Activated naive CD8-positive, alpha-beta T cell (primary cell): ENCODE measurements at regions not wholly inside any gene's neighbourhood (a gene's known extent, or its start where the extent isn't known, plus 50 kb on each side); places are given as distances from the start of the nearest gene placed in this dataset.
"Not testable (repeated sequence)": the region's sequence is repeated elsewhere in the genome, so short reads cannot be mapped to it uniquely, and the experiment has no call there.

Experiments used
- H3K27ac Mint-ChIP-seq: one replicate; pipeline ENCODE4 v1.8.0; 2021; ENCODE audit warnings: mixed read lengths
- H3K27me3 Mint-ChIP-seq: one replicate; pipeline ENCODE4 v1.8.0; 2021; ENCODE audit warnings: mixed read lengths
- H3K36me3 Mint-ChIP-seq: one replicate; pipeline ENCODE4 v1.8.0; 2021; ENCODE audit warnings: mixed read lengths
- H3K4me1 Mint-ChIP-seq: one replicate; pipeline ENCODE4 v1.8.0; 2021; ENCODE audit warnings: low read depth, mixed read lengths
- H3K4me3 Mint-ChIP-seq: one replicate; pipeline ENCODE4 v1.8.0; 2021; ENCODE audit warnings: mild to moderate bottlenecking, mixed read lengths
- H3K9me3 Mint-ChIP-seq: one replicate; pipeline ENCODE4 v1.8.0; 2021; ENCODE audit warnings: low read depth, mixed read lengths

GRCh38 chr1:37354876-37355650 is 119.3 kb upstream of the ZC3H12A start:
- Mint-ChIP-seq H3K4me3 (no peak overlapping the region), H3K27ac (no peak overlapping the region), H3K36me3 (no peaks in the 10 kb centered on the region), H3K27me3 (peaks cover 8% of the 10 kb centered on the region), H3K4me1 (no peaks in the 10 kb centered on the region), H3K9me3 (no peaks in the 10 kb centered on the region)

GRCh38 chr1:37358992-37359391 is 115.4 kb upstream of the ZC3H12A start:
- Mint-ChIP-seq H3K27me3 (peaks cover 22% of the 10 kb centered on the region), H3K36me3 (no peaks in the 10 kb centered on the region), H3K9me3 (no peaks in the 10 kb centered on the region), H3K4me1 (no peaks in the 10 kb centered on the region), H3K27ac (no peak overlapping the region), H3K4me3 (no peak overlapping the region)

- no peaks in the 10 kb centered on the region for H3K9me3 Mint-ChIP-seq
- H3K27me3 Mint-ChIP-seq, result peaks cover 26% of the 10 kb centered on the region
- H3K36me3 Mint-ChIP-seq, result no peaks in the 10 kb centered on the region
- H3K4me1 Mint-ChIP-seq, result no peaks in the 10 kb centered on the region
- H3K27ac Mint-ChIP-seq, result no peak overlapping the region
- H3K4me3 Mint-ChIP-seq, result no peak overlapping the region
Measured at GRCh38 chr1:37360011-37360410, 114.4 kb upstream of the ZC3H12A start.

- Mint-ChIP-seq H3K36me3 (no peaks in the 10 kb centered on the region), H3K4me1 (no peaks in the 10 kb centered on the region), H3K9me3 (no peaks in the 10 kb centered on the region), H3K27ac (no peak overlapping the region), H3K4me3 (no peak overlapping the region), H3K27me3 (peaks cover 26% of the 10 kb centered on the region)
Measured at GRCh38 chr1:37362594-37363385, 111.6 kb upstream of the ZC3H12A start.

- no peak overlapping the region for H3K4me3 Mint-ChIP-seq
- no peak overlapping the region for H3K27ac Mint-ChIP-seq
- H3K9me3 Mint-ChIP-seq, result no peaks in the 10 kb centered on the region
- no peaks in the 10 kb centered on the region for H3K4me1 Mint-ChIP-seq
- no peaks in the 10 kb centered on the region for H3K36me3 Mint-ChIP-seq
- H3K27me3 Mint-ChIP-seq, result peaks cover 26% of the 10 kb centered on the region
Measured at GRCh38 chr1:37363535-37363934, 110.8 kb upstream of the ZC3H12A start.

GRCh38 chr1:37368665-37369315 is 105.6 kb upstream of the ZC3H12A start:
- not testable (repeated sequence) for H3K27ac Mint-ChIP-seq, H3K4me3 Mint-ChIP-seq, H3K27me3 Mint-ChIP-seq, H3K36me3 Mint-ChIP-seq, H3K4me1 Mint-ChIP-seq, H3K9me3 Mint-ChIP-seq

GRCh38 chr1:37372302-37372701 is 102.1 kb upstream of the ZC3H12A start:
- H3K9me3 Mint-ChIP-seq, result peaks cover 3% of the 10 kb centered on the region
- peaks cover 2% of the 10 kb centered on the region for H3K27me3 Mint-ChIP-seq
- H3K27ac Mint-ChIP-seq, result no peak overlapping the region
- H3K4me3 Mint-ChIP-seq, result no peak overlapping the region
- H3K36me3 Mint-ChIP-seq, result no peaks in the 10 kb centered on the region
- no peaks in the 10 kb centered on the region for H3K4me1 Mint-ChIP-seq

- Mint-ChIP-seq H3K27me3 (peaks cover 2% of the 10 kb centered on the region), H3K4me3 (no peak overlapping the region), H3K9me3 (peaks cover 3% of the 10 kb centered on the region), H3K27ac (no peak overlapping the region), H3K4me1 (no peaks in the 10 kb centered on the region), H3K36me3 (no peaks in the 10 kb centered on the region)
Measured at GRCh38 chr1:37372711-37373110, 101.7 kb upstream of the ZC3H12A start.

GRCh38 chr1:37373413-37373812 is 101.0 kb upstream of the ZC3H12A start:
- H3K9me3 Mint-ChIP-seq, result peaks cover 3% of the 10 kb centered on the region
- no peaks in the 10 kb centered on the region for H3K4me1 Mint-ChIP-seq
- no peaks in the 10 kb centered on the region for H3K36me3 Mint-ChIP-seq
- no peak overlapping the region for H3K27ac Mint-ChIP-seq
- peaks cover 4% of the 10 kb centered on the region for H3K27me3 Mint-ChIP-seq
- H3K4me3 Mint-ChIP-seq, result no peak overlapping the region

- not testable (repeated sequence) for H3K4me1 Mint-ChIP-seq, H3K36me3 Mint-ChIP-seq, H3K4me3 Mint-ChIP-seq, H3K27ac Mint-ChIP-seq, H3K9me3 Mint-ChIP-seq
- H3K27me3 Mint-ChIP-seq, result peaks cover 21% of the 10 kb centered on the region
Measured at GRCh38 chr1:37380546-37380945, 93.8 kb upstream of the ZC3H12A start.

- no peaks in the 10 kb centered on the region for H3K4me1 Mint-ChIP-seq
- peaks cover 3% of the 10 kb centered on the region for H3K36me3 Mint-ChIP-seq
- no peak overlapping the region for H3K4me3 Mint-ChIP-seq
- H3K9me3 Mint-ChIP-seq, result no peaks in the 10 kb centered on the region
- H3K27ac Mint-ChIP-seq, result no peak overlapping the region
- peaks cover 7% of the 10 kb centered on the region for H3K27me3 Mint-ChIP-seq
Measured at GRCh38 chr1:37387854-37388253, 86.5 kb upstream of the ZC3H12A start.

GRCh38 chr1:37389327-37389726 is 85.1 kb upstream of the ZC3H12A start:
- no peaks in the 10 kb centered on the region for H3K9me3 Mint-ChIP-seq
- no peak overlapping the region for H3K27ac Mint-ChIP-seq
- H3K36me3 Mint-ChIP-seq, result no peaks in the 10 kb centered on the region
- no peak overlapping the region for H3K4me3 Mint-ChIP-seq
- peaks cover 2% of the 10 kb centered on the region for H3K27me3 Mint-ChIP-seq
- no peaks in the 10 kb centered on the region for H3K4me1 Mint-ChIP-seq

GRCh38 chr1:37391211-37392011 is 83.0 kb upstream of the ZC3H12A start:
- peaks cover 7% of the 10 kb centered on the region for H3K27me3 Mint-ChIP-seq
- H3K4me1 Mint-ChIP-seq, result no peaks in the 10 kb centered on the region
- no peak overlapping the region for H3K4me3 Mint-ChIP-seq

GRCh38 chr1:37392051-37392450 is 82.3 kb upstream of the ZC3H12A start:
- H3K9me3 Mint-ChIP-seq, result no peaks in the 10 kb centered on the region
- no peaks in the 10 kb centered on the region for H3K36me3 Mint-ChIP-seq
- H3K27me3 Mint-ChIP-seq, result peaks cover 7% of the 10 kb centered on the region
- no peak overlapping the region for H3K27ac Mint-ChIP-seq
- no peaks in the 10 kb centered on the region for H3K4me1 Mint-ChIP-seq
- no peak overlapping the region for H3K4me3 Mint-ChIP-seq

More at GRCh38 chr1:37391211-37392011, 83.0 kb upstream of the ZC3H12A start:
- no peak overlapping the region for H3K27ac Mint-ChIP-seq
- H3K9me3 Mint-ChIP-seq, result no peaks in the 10 kb centered on the region
- H3K36me3 Mint-ChIP-seq, result no peaks in the 10 kb centered on the region
